Heart right ventricle (tissue), 16 donors: ENCODE measurements at regions not wholly inside any gene's neighbourhood (a gene's known extent, or its start where the extent isn't known, plus 50 kb on each side); places are given as distances from the start of the nearest gene placed in this dataset.

Source experiments
- ATAC-seq, 8 donors: fragments of 200-7000 bp; cut with Tn5 transposase; one replicate each; pipeline ENCODE4 v1.9.1; 2020; ENCODE audit warnings: mild to moderate bottlenecking in 8 of 8, moderate library complexity in 8 of 8, moderate number of reproducible peaks in 1 of 8
- DNase-seq, 2 donors: peaks; one replicate each; pipeline ENCODE4 v3.0.0-alpha.2; 2020
- H3K27ac ChIP-seq, 10 donors: fragments of 200-600 bp; sonication (generic) in 2 of 10; one replicate each; pipeline versions ENCODE4 v1.5.0 to v1.8.0; 2020 to 2022; ENCODE audit warnings: mild to moderate bottlenecking in 3 of 10
- H3K27me3 ChIP-seq, 7 donors: fragments of 200-600 bp; one replicate each; pipeline ENCODE4 v1.8.0; 2021 to 2022; ENCODE audit warnings: mild to moderate bottlenecking in 2 of 7
- H3K36me3 ChIP-seq, 9 donors: fragments of 200-600 bp; sonication (generic) in 1 of 9; one replicate each; pipeline versions ENCODE4 v1.5.0 to v1.8.0; 2020 to 2022; ENCODE audit warnings: mild to moderate bottlenecking in 2 of 9
- H3K4me1 ChIP-seq, 9 donors: fragments of 200-600 bp; sonication (generic) in 1 of 9; one replicate each; pipeline versions ENCODE4 v1.5.0 to v1.8.0; 2020 to 2022; ENCODE audit warnings: mild to moderate bottlenecking in 4 of 9
- H3K4me3 ChIP-seq, 10 donors: fragments of 200-600 bp; sonication (generic) in 2 of 10; one replicate each; pipeline versions ENCODE4 v1.5.0 to v1.8.0; 2020 to 2022; ENCODE audit warnings: mild to moderate bottlenecking in 7 of 10, moderate library complexity in 2 of 10
- H3K9me3 ChIP-seq, 11 donors: fragments of 200-600 bp in 10 of 11; sonication (generic) in 2 of 11; one replicate each; pipeline versions ENCODE4 v1.5.0 to v1.8.0; 2013 to 2022; ENCODE audit warnings: mild to moderate bottlenecking in 2 of 11, control low read depth in 1 of 11, moderate library complexity in 1 of 11
- CTCF ChIP-seq, 9 donors: fragments of 200-600 bp; sonication (generic) in 2 of 9; IDR thresholded peaks; one replicate each; pipeline versions ENCODE4 v1.5.0 to v1.8.0; 2021 to 2022; ENCODE audit warnings: antibody characterized with exemption in 9 of 9, mild to moderate bottlenecking in 5 of 9, moderate library complexity in 1 of 9
- WGBS, 2 donors: extraction: QIAGEN DNeasy Blood & Tissue Kit; methylation state at CpG; one replicate each; pipeline ENCODE4 v1.1.7; 2013; ENCODE audit warnings: inconsistent platforms in 1 of 2; 5-methylcytosine and 5-hydroxymethylcytosine counted together
- intact Hi-C, 10 donors: fragments of 100-400 bp; cut with DNase I; formaldehyde crosslinking; loops; one replicate each; pipeline versions ENCODE4 v1.11.1 to v1.14.2; 2022
- donor health status: Arrhythmogenic right ventricular cardiomyopathy.
- donor health status: ischemic (EF 13 %, LVEDD 7.1; RV severe dilation, severe dysfunction).
- donor health status: healthy with polysubstance abuse.
- donor health status: DM: no; HTN: yes; CAD: no.
- donor health status: DM: no; HTN: no; CAD: no.
- donor health status: ischemic (EF 25% LVEDD 6.9; RV normal size, moderate dysfunction).
- donor health status: ischemic (EF 25% LVEDD 5.7; RV mildly dilated, moderate dysfunction).
- donor health status: healthy.
- donor health status: DM: yes; HTN: yes; CAD: no.
- donor health status: Ischemic cardiomyopathy.
- donor health status: ischemic (EF 35%, LVEDD 5.7; RV mildly dilated, moderate dysfunction).
- donor health status: nonischemic (EF 11% LVEDD 7.7; RV severe dilation, severe dysfunction).
- donor health status: DM: yes; HTN: yes; CAD: no.
- donor health status: PGD.
- donor health status: ischemic (EF 29% LVEDD 5.4; RV normal size, mild dysfunction).
- donor health status: nonischemic (EF 23%, LVEDD 6.1; RV moderate dilation, normal function).

- no peak for TF ChIP-seq CTCF (IDR thresholded peaks at IDR 0.05)
- ATAC-seq (no peak), DNase-seq (no peak)
- Histone ChIP-seq H3K4me3 (no peak overlapping the region), H3K36me3 (no peaks in the 10 kb centered on the region), H3K27me3 (peaks cover 0 to 9% (median 0%) of the 10 kb centered on the region in 7 donors), H3K4me1 (no peaks in the 10 kb centered on the region), H3K9me3 (no peaks in the 10 kb centered on the region), H3K27ac (no peak overlapping the region)
- intact Hi-C loops, result no loop called here
- WGBS, 2 donors, result 64 to 93% methylated on average over 2 of the region's 2 CpGs
Observed at GRCh38 chr15:96390986-96391385, 60.5 kb downstream of the NR2F2 start.

GRCh38 chr15:96392380-96393208 is 62.1 kb downstream of the NR2F2 start:
- H3K27ac ChIP-seq, result no peak overlapping the region
- H3K9me3 ChIP-seq, result no peaks in the 10 kb centered on the region
- no peak for TF ChIP-seq CTCF (IDR thresholded peaks at IDR 0.05)
- no peaks in the 10 kb centered on the region for H3K36me3 ChIP-seq
- H3K27me3 ChIP-seq, result peaks cover 0 to 10% (median 0%) of the 10 kb centered on the region in 7 donors
- H3K4me3 ChIP-seq, result no peak overlapping the region
- 57 to 65% methylated on average over 10 of the region's 10 CpGs for WGBS, 2 donors
- DNase-seq (no peak), ATAC-seq (no peak)
- no peaks in the 10 kb centered on the region for H3K4me1 ChIP-seq
- intact Hi-C loops, result no loop called here

GRCh38 chr15:96393209-96393513 is 62.7 kb downstream of the NR2F2 start:
- Histone ChIP-seq H3K27ac (no peak overlapping the region), H3K27me3 (peaks cover 0 to 10% (median 0%) of the 10 kb centered on the region in 7 donors), H3K4me1 (no peaks in the 10 kb centered on the region), H3K4me3 (no peak overlapping the region), H3K9me3 (no peaks in the 10 kb centered on the region), H3K36me3 (no peaks in the 10 kb centered on the region)
- intact Hi-C loops, result no loop called here
- no peak for TF ChIP-seq CTCF (IDR thresholded peaks at IDR 0.05)
- ATAC-seq (no peak), DNase-seq (no peak)
- 87 to 88% methylated on average over 2 of the region's 2 CpGs for WGBS, 2 donors

GRCh38 chr15:96395687-96396086 is 65.2 kb downstream of the NR2F2 start:
- Histone ChIP-seq H3K27me3 (peaks cover 0 to 10% (median 0%) of the 10 kb centered on the region in 7 donors), H3K4me3 (no peak overlapping the region), H3K4me1 (no peaks in the 10 kb centered on the region), H3K36me3 (no peaks in the 10 kb centered on the region), H3K27ac (no peak overlapping the region), H3K9me3 (no peaks in the 10 kb centered on the region)
- DNase-seq, result no peak
- ATAC-seq, result no peak
- intact Hi-C loops, result no loop called here
- no peak for TF ChIP-seq CTCF (IDR thresholded peaks at IDR 0.05)
- 49 to 59% methylated on average over 3 of the region's 3 CpGs for WGBS, 2 donors
